ENCODE measurements at regions not wholly inside any gene's neighbourhood (a gene's known extent, or its start where the extent isn't known, plus 50 kb on each side); places are given as distances from the start of the nearest gene placed in this dataset.
"Not testable (repeated sequence)": the region's sequence is repeated elsewhere in the genome, so short reads cannot be mapped to it uniquely, and the experiment has no call there.

- no TSS peak for BruUV-seq (replicated peaks)
- ChIA-PET POLR2A (no interaction called here), CTCF (no interaction called here)
- intact Hi-C loops (cut with micrococcal nuclease; ENCODE audit: unreplicated experiment): no loop called here
- Histone ChIP-seq H3K4me3 (ENCODE audit: low read depth in 2 of 2, low read length in 2 of 2) (no peak overlapping the region), H3K27me3 (ENCODE audit: control insufficient read depth, insufficient read depth, low read length) (no peaks in the 10 kb centered on the region), H3K4me1 (ENCODE audit: control insufficient read depth, insufficient read depth, low read length) (no peaks in the 10 kb centered on the region), H3K36me3 (ENCODE audit: control insufficient read depth, insufficient read depth, low read length) (no peaks in the 10 kb centered on the region), H3K9me3 (ENCODE audit: control insufficient read depth, insufficient read depth, low read depth, low read length) (no peaks in the 10 kb centered on the region), H3K27ac (ENCODE audit: low read length) (no peak overlapping the region)
- ATAC-seq: no peak
- in situ Hi-C loops (cut with HindIII; ENCODE audit: low pct_unique_long_range_greater_than_20kb, low sequenced_read_pairs): no loop called here
- TF ChIP-seq TCF7L2 (IDR thresholded peaks at IDR 0.05; ENCODE audit: low read depth, low read length) (no peak), CTCF (IDR thresholded peaks at IDR 0.05) (no peak), SIN3A (IDR thresholded peaks at IDR 0.05; ENCODE audit: borderline replicate concordance, insufficient read depth, low read depth, low read length) (no peak), POLR2AphosphoS5 (IDR thresholded peaks at IDR 0.05; ENCODE audit: low read depth, low read length) (no peak)
- no peak for DNase-seq (ENCODE audit: low read depth, low spot score)
Measured at GRCh38 chr11:16505481-16505880, 149.1 kb upstream of the SOX6 start.

- H3K36me3 ChIP-seq (ENCODE audit: control insufficient read depth, insufficient read depth, low read length); ATAC-seq; in situ Hi-C loops (cut with HindIII; ENCODE audit: low pct_unique_long_range_greater_than_20kb, low sequenced_read_pairs); H3K4me3 ChIP-seq (ENCODE audit: low read depth in 2 of 2, low read length in 2 of 2); intact Hi-C loops (cut with micrococcal nuclease; ENCODE audit: unreplicated experiment); H3K4me1 ChIP-seq (ENCODE audit: control insufficient read depth, insufficient read depth, low read length); H3K27ac ChIP-seq (ENCODE audit: low read length); CTCF ChIA-PET; H3K9me3 ChIP-seq (ENCODE audit: control insufficient read depth, insufficient read depth, low read depth, low read length); BruUV-seq (replicated peaks); DNase-seq (ENCODE audit: low read depth, low spot score); H3K27me3 ChIP-seq (ENCODE audit: control insufficient read depth, insufficient read depth, low read length): not testable (repeated sequence)
- POLR2A ChIA-PET: interaction anchor here (0.6 kb wide), 1 partner anchor 1336 kb away, joined by 4 read pairs; no protein-coding TSS in a partner anchor
Measured at GRCh38 chr11:16503891-16504290, 147.5 kb upstream of the SOX6 start.

- in situ Hi-C loops (cut with HindIII; ENCODE audit: low pct_unique_long_range_greater_than_20kb, low sequenced_read_pairs) (no loop called here), intact Hi-C loops (cut with micrococcal nuclease; ENCODE audit: unreplicated experiment) (no loop called here)
- TF ChIP-seq REST (IDR thresholded peaks at IDR 0.05; ENCODE audit: insufficient read depth in 1 of 2, low read depth in 2 of 2, low read length in 1 of 2) (no peak), TCF7L2 (IDR thresholded peaks at IDR 0.05; ENCODE audit: low read depth, low read length) (no peak), POLR2AphosphoS5 (IDR thresholded peaks at IDR 0.05; ENCODE audit: low read depth, low read length) (no peak), CTCF (IDR thresholded peaks at IDR 0.05) (no peak), SIN3A (IDR thresholded peaks at IDR 0.05; ENCODE audit: borderline replicate concordance, insufficient read depth, low read depth, low read length) (no peak)
- CTCF ChIA-PET: no interaction called here
- no peaks in the 10 kb centered on the region for H3K27me3 ChIP-seq (ENCODE audit: control insufficient read depth, insufficient read depth, low read length)
- H3K36me3 ChIP-seq (ENCODE audit: control insufficient read depth, insufficient read depth, low read length): no peaks in the 10 kb centered on the region
- no peak overlapping the region for H3K27ac ChIP-seq (ENCODE audit: low read length)
- BruUV-seq (replicated peaks): no TSS peak
- POLR2A ChIA-PET: no interaction called here
- no peak overlapping the region for H3K4me3 ChIP-seq (ENCODE audit: low read depth in 2 of 2, low read length in 2 of 2)
- no peak for ATAC-seq
- DNase-seq (ENCODE audit: low read depth, low spot score): no peak
- H3K9me3 ChIP-seq (ENCODE audit: control insufficient read depth, insufficient read depth, low read depth, low read length): no peaks in the 10 kb centered on the region
- no peaks in the 10 kb centered on the region for H3K4me1 ChIP-seq (ENCODE audit: control insufficient read depth, insufficient read depth, low read length)
Measured at GRCh38 chr11:16494918-16495691, 138.8 kb upstream of the SOX6 start.
